BJ (cell line): ENCODE measurements at regions not wholly inside any gene's neighbourhood (a gene's known extent, or its start where the extent isn't known, plus 50 kb on each side); places are given as distances from the start of the nearest gene placed in this dataset.

Source experiments
- CTCF ChIA-PET: fragments of 350-600 bp; formaldehyde crosslinking; extraction: SDS; loops from one replicate; lab custom pipeline; 2021; ENCODE audit warnings: antibody characterized with exemption, inconsistent platforms; lab: Yijun Ruan, JAX
- POLR2A ChIA-PET: fragments of 300-600 bp; sonication (Branson Sonifier 250); formaldehyde crosslinking; extraction: SDS; loops from one replicate; lab custom pipeline; 2021; ENCODE audit warnings: antibody characterized with exemption; lab: Charles Lee
- DNase-seq: peaks from one replicate; pipeline ENCODE4 v3.0.0-alpha.2; 2011; ENCODE audit warnings: low read depth
- H3K27me3 ChIP-seq: 2 replicates; pipeline ENCODE4 v1.6.0; 2011; ENCODE audit warnings: low read length; ENCODE audit not compliant: control insufficient read depth, insufficient read depth
- H3K36me3 ChIP-seq: 2 replicates; pipeline ENCODE4 v1.5.1; 2011; ENCODE audit warnings: low read length; ENCODE audit not compliant: control insufficient read depth, insufficient read depth
- H3K4me3 ChIP-seq: 2 replicates; pipeline ENCODE4 v1.5.1; 2011; ENCODE audit warnings: low read depth, mild to moderate bottlenecking, control low read depth, low read length
- CTCF ChIP-seq: IDR thresholded peaks from 2 replicates; pipeline ENCODE4 v1.5.1; 2011; ENCODE audit warnings: low read depth, mild to moderate bottlenecking, control low read depth, inconsistent platforms, low read length, moderate library complexity; ENCODE audit not compliant: insufficient read depth

GRCh38 chrX:44042751-44043150, 69.6 kb upstream of the NDP start:
- POLR2A ChIA-PET = no interaction called here
- CTCF ChIA-PET = interaction anchor here (1.6 kb wide), 1 partner anchor 84 kb away, joined by 5 read pairs; no protein-coding TSS in a partner anchor
- Histone ChIP-seq H3K36me3 (no peaks in the 10 kb centered on the region), H3K4me3 (no peak overlapping the region), H3K27me3 (no peaks in the 10 kb centered on the region)
- no peak for DNase-seq
- no peak for TF ChIP-seq CTCF

GRCh38 chrX:44042116-44042515, 68.9 kb upstream of the NDP start:
- no peaks in the 10 kb centered on the region for H3K36me3 ChIP-seq
- no peak for DNase-seq
- ChIA-PET CTCF (interaction anchor here (1.6 kb wide), 1 partner anchor 83 kb away, joined by 5 read pairs; no protein-coding TSS in a partner anchor), POLR2A (no interaction called here)
- H3K4me3 ChIP-seq = no peak overlapping the region
- TF ChIP-seq CTCF = no peak
- H3K27me3 ChIP-seq = no peaks in the 10 kb centered on the region

GRCh38 chrX:44040406-44040805, 67.2 kb upstream of the NDP start:
- ChIA-PET CTCF (no interaction called here), POLR2A (no interaction called here)
- no peak for TF ChIP-seq CTCF
- Histone ChIP-seq H3K27me3 (no peaks in the 10 kb centered on the region), H3K4me3 (no peak overlapping the region), H3K36me3 (no peaks in the 10 kb centered on the region)
- DNase-seq = no peak

- Histone ChIP-seq H3K4me3 (no peak overlapping the region), H3K36me3 (no peaks in the 10 kb centered on the region), H3K27me3 (no peaks in the 10 kb centered on the region)
- ChIA-PET POLR2A (no interaction called here), CTCF (interaction anchor here (0.6 kb wide), 1 partner anchor 15 kb away, joined by 3 read pairs; no protein-coding TSS in a partner anchor)
- TF ChIP-seq CTCF = no peak
- no peak for DNase-seq
Measured at GRCh38 chrX:44039556-44039955, 66.4 kb upstream of the NDP start.

- H3K36me3 ChIP-seq = no peaks in the 10 kb centered on the region
- ChIA-PET CTCF (no interaction called here), POLR2A (no interaction called here)
- H3K27me3 ChIP-seq = no peaks in the 10 kb centered on the region
- TF ChIP-seq CTCF = no peak
- DNase-seq = no peak
- H3K4me3 ChIP-seq = no peak overlapping the region
Measured at GRCh38 chrX:44036336-44036735, 63.1 kb upstream of the NDP start.
